ENCODE measurements at regions not wholly inside any gene's neighbourhood (a gene's known extent, or its start where the extent isn't known, plus 50 kb on each side); places are given as distances from the start of the nearest gene placed in this dataset.

DNA sequence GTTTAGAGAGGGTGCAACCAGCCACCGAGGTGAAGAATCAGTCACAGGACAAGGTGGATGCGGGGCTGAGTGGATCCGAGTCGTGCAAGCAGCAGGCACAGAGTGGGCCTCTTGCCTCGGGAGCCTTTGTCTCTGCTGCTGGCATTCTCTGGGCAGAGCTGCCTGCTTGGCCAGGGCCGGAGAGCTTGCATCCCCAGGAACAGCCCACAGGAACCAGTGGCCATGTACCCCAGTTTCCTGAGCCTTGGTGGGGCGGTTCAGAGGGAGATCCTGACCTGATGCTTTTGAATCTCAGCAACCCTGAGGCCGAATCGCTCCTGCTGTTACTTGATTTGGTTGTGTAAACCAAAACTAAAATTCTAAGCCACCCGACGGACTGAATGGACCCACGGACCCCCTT lies 50.1 kb upstream of the EIF5 start:
- TF ChIP-seq, protein P1, sequence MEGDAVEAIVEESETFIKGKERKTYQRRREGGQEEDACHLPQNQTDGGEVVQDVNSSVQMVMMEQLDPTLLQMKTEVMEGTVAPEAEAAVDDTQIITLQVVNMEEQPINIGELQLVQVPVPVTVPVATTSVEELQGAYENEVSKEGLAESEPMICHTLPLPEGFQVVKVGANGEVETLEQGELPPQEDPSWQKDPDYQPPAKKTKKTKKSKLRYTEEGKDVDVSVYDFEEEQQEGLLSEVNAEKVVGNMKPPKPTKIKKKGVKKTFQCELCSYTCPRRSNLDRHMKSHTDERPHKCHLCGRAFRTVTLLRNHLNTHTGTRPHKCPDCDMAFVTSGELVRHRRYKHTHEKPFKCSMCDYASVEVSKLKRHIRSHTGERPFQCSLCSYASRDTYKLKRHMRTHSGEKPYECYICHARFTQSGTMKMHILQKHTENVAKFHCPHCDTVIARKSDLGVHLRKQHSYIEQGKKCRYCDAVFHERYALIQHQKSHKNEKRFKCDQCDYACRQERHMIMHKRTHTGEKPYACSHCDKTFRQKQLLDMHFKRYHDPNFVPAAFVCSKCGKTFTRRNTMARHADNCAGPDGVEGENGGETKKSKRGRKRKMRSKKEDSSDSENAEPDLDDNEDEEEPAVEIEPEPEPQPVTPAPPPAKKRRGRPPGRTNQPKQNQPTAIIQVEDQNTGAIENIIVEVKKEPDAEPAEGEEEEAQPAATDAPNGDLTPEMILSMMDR (IDR thresholded peaks at IDR 0.05 in 4 of 5, conservative IDR thresholded peaks at IDR 0.05 in 1 of 5) = no peak
- TF ChIP-seq POLR2A (IDR thresholded peaks at IDR 0.05) = no peak
